Keratinocyte (primary cell): ENCODE measurements at regions not wholly inside any gene's neighbourhood (a gene's known extent, or its start where the extent isn't known, plus 50 kb on each side); places are given as distances from the start of the nearest gene placed in this dataset.

Experiments
- DNase-seq: peaks from one replicate; pipeline ENCODE4 v3.0.0-alpha.2; 2011; ENCODE audit warnings: low read depth, missing footprints, low spot score
- FAIRE-seq: peaks from 2 replicates; lab custom pipeline; 2011; peaks lifted over from hg19 to GRCh38; lab: Jason Lieb, UNC
- H2AFZ ChIP-seq: 2 replicates; pipeline ENCODE4 v1.6.0; 2012; ENCODE audit warnings: low read length, control low read depth, inconsistent platforms; ENCODE audit not compliant: control insufficient read depth
- H3K27ac ChIP-seq: 2 replicates; pipeline ENCODE4 v1.5.1; 2011; ENCODE audit warnings: low read length; ENCODE audit not compliant: control insufficient read depth, insufficient read depth
- H3K27me3 ChIP-seq: 3 replicates; pipeline ENCODE4 v1.6.0; 2011; ENCODE audit warnings: low read length; ENCODE audit not compliant: control insufficient read depth, insufficient read depth; ENCODE audit errors: extremely low read depth
- H3K36me3 ChIP-seq, 2 experiments: 2 replicates in 1 of 2; 3 replicates in 1 of 2; pipeline ENCODE4 v1.5.1; 2011; ENCODE audit warnings: low read length in 2 of 2, mild to moderate bottlenecking in 1 of 2; ENCODE audit not compliant: control insufficient read depth in 2 of 2, insufficient read depth in 2 of 2; ENCODE audit errors: extremely low read depth in 1 of 2
- H3K4me1 ChIP-seq: 3 replicates; pipeline ENCODE4 v1.5.1; 2011; ENCODE audit warnings: low read length; ENCODE audit not compliant: control insufficient read depth, insufficient read depth; ENCODE audit errors: extremely low read depth
- H3K4me2 ChIP-seq: 3 replicates; pipeline ENCODE4 v1.6.0; 2011; ENCODE audit warnings: low read depth, low read length; ENCODE audit not compliant: control insufficient read depth, insufficient read depth; ENCODE audit errors: extremely low read depth
- H3K4me3 ChIP-seq, 3 experiments: fragments of 200-600 bp in 1 of 3; sonication (generic) in 1 of 3; 2 replicates in 2 of 3; 3 replicates in 1 of 3; pipeline ENCODE4 v1.5.1; 2011 to 2016; ENCODE audit warnings: low read length in 3 of 3, mild to moderate bottlenecking in 3 of 3, control low read depth in 2 of 3, inconsistent platforms in 1 of 3, low read depth in 1 of 3, mixed read lengths in 1 of 3, mixed run types in 1 of 3, moderate library complexity in 1 of 3; ENCODE audit not compliant: control insufficient read depth in 2 of 3, insufficient read depth in 2 of 3; ENCODE audit errors: extremely low read depth in 1 of 3
- H3K79me2 ChIP-seq: 2 replicates; pipeline ENCODE4 v1.6.0; 2012; ENCODE audit warnings: low read length; ENCODE audit not compliant: control insufficient read depth, insufficient read depth
- H3K9ac ChIP-seq: 3 replicates; pipeline ENCODE4 v1.6.0; 2011; ENCODE audit warnings: low read length; ENCODE audit not compliant: control insufficient read depth, insufficient read depth; ENCODE audit errors: extremely low read depth
- H3K9me1 ChIP-seq: 3 replicates; pipeline ENCODE4 v1.6.0; 2011; ENCODE audit warnings: low read length; ENCODE audit not compliant: control insufficient read depth, insufficient read depth; ENCODE audit errors: extremely low read depth
- H3K9me3 ChIP-seq: 2 replicates; pipeline ENCODE4 v1.5.1; 2012; ENCODE audit warnings: low read depth, low read length; ENCODE audit not compliant: control insufficient read depth
- H4K20me1 ChIP-seq: 3 replicates; pipeline ENCODE4 v1.6.0; 2011; ENCODE audit warnings: low read length; ENCODE audit not compliant: control insufficient read depth, insufficient read depth; ENCODE audit errors: extremely low read depth
- CTCF ChIP-seq, 3 experiments: IDR thresholded peaks in 1 of 3; conservative IDR thresholded peaks in 1 of 3; optimal IDR thresholded peaks in 1 of 3; 2 replicates in 2 of 3; 3 replicates in 1 of 3; pipeline versions ENCODE3 to v1.5.1; 2011; ENCODE audit warnings: low read length in 3 of 3, mild to moderate bottlenecking in 3 of 3, moderate library complexity in 2 of 3, control low read depth in 1 of 3, inconsistent platforms in 1 of 3; ENCODE audit not compliant: insufficient read depth in 2 of 3; ENCODE audit errors: extremely low read depth in 1 of 3
- EZH2 ChIP-seq: IDR thresholded peaks from one replicate; pipeline ENCODE4 v1.6.1; 2012; ENCODE audit warnings: inconsistent platforms, mild to moderate bottlenecking, low read length, moderate library complexity
- dilution Hi-C: fragments of 300-500 bp; cut with MboI; formaldehyde crosslinking; loops from one replicate; pipeline ENCODE4 v1.7.0; 2020; ENCODE audit warnings: low sequenced_read_pairs; ENCODE audit not compliant: extremely low pct_ligation_motif_present

GRCh38 chr6:134627707-134628106, 309.8 kb upstream of the SGK1 start:
- Histone ChIP-seq H3K4me2 (no peak overlapping the region), H3K9me1 (no peaks in the 10 kb centered on the region), H3K9me3 (no peaks in the 10 kb centered on the region), H3K4me3 (no peak overlapping the region), H4K20me1 (no peaks in the 10 kb centered on the region), H3K27ac (no peak overlapping the region), H2AFZ (no peak overlapping the region), H3K4me1 (peaks cover 6% of the 10 kb centered on the region), H3K36me3 (no peaks in the 10 kb centered on the region), H3K9ac (no peak overlapping the region), H3K79me2 (no peaks in the 10 kb centered on the region), H3K27me3 (no peaks in the 10 kb centered on the region)
- TF ChIP-seq CTCF (optimal IDR thresholded peaks at IDR 0.05 in 1 of 3, IDR thresholded peaks at IDR 0.05 in 1 of 3, conservative IDR thresholded peaks at IDR 0.05 in 1 of 3; ENCODE audit: extremely low read depth in 1 of 3, insufficient read depth in 2 of 3, low read length in 3 of 3) (no peak), EZH2 (no peak)
- dilution Hi-C loops = no loop called here
- no peak for FAIRE-seq
- no peak for DNase-seq

- TF ChIP-seq EZH2 = no peak
- no peak for TF ChIP-seq CTCF (optimal IDR thresholded peaks at IDR 0.05 in 1 of 3, IDR thresholded peaks at IDR 0.05 in 1 of 3, conservative IDR thresholded peaks at IDR 0.05 in 1 of 3; ENCODE audit: extremely low read depth in 1 of 3, insufficient read depth in 2 of 3, low read length in 3 of 3)
- no peak overlapping the region for H3K9ac ChIP-seq
- FAIRE-seq (no peak), DNase-seq (no peak)
- H4K20me1 ChIP-seq = no peaks in the 10 kb centered on the region
- H3K4me3 ChIP-seq = no peak overlapping the region
- dilution Hi-C loops = no loop called here
- no peaks in the 10 kb centered on the region for H3K36me3 ChIP-seq
- no peaks in the 10 kb centered on the region for H3K9me3 ChIP-seq
- H3K27me3 ChIP-seq = no peaks in the 10 kb centered on the region
- no peaks in the 10 kb centered on the region for H3K79me2 ChIP-seq
- H3K9me1 ChIP-seq = no peaks in the 10 kb centered on the region
- H3K4me2 ChIP-seq = no peak overlapping the region
- H2AFZ ChIP-seq = no peak overlapping the region
- no peak overlapping the region for H3K27ac ChIP-seq
- peaks cover 17% of the 10 kb centered on the region for H3K4me1 ChIP-seq
These were observed 308.7 kb upstream of the SGK1 start for GRCh38 chr6:134626589-134626988.
